ENCODE measurements at regions not wholly inside any gene's neighbourhood (a gene's known extent, or its start where the extent isn't known, plus 50 kb on each side); places are given as distances from the start of the nearest gene placed in this dataset.

DNA sequence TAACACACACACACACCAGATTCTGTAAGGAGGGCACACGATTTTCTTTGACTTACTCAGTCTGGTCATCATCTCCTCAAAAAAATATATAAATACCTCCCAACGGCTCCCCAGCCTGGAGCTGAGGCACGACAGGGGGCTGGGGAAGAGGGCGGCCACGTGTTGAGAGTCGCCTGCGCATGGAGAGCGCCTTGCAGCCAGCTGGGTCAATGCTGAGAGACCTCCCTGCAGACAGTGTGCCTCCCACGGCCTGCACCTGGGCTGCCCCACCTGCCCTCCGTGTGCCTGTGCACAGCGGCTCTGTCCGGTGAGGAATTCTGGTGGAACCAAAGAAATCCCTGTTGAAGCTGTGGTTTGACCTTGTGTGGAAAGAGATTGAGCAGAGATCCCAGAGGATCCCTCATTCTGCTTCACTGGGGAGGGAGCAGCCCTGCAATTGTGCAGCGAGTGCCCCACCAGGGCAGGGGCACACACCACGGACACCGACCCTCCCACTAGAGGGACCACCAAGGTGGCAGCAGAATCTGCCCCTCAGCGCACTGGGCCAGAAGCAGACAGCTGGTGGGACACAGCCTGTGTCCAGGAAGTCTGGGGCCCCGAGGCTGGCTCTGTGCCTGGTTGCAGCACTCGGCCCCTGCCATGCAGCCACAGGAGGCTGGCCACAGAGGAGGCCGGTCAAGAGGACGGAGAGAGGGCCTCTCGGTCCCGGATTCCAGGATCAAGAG is 150.5 kb upstream of the PPP2R2D start:
- no peak for DNase-seq

DNA sequence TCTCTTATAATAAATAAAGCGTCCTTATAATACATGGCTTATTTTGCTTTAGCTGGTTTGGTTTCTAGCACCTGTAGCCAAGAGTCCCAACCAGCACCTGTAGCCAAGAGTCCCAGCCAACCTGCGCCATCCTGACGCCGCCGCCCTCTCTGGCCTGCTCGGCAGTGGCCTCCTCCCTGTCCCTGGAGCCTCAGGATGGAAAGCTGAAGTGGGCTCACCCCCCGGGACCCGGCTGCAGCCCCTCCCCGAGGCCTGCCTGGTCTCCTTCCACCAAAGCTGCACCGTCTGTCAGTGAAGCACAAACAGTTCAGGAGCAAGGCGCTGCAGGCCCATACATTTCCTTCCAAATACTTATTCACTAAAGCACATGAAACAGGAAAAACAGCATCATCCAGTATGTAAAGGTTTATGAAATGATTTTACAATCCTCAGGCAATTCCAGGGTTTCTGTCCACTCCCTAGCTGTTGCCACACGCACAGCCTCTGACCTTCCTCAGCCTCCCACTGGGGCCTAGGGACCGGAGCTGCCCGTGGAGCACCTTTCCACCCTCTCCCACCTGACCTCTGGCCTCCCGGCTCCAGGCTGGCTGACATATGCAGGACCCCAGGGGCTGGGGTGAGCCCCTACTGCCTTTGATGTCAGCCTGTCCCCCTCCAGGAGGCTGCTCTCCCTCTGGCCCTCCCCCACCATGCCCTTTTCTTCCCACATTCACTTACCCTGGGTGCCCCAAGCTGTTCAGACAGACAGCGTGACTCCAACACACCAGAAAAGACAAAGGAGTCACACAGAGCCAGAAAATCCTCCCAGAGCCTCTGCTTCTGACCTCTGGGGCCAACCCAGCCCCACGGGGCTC is 149.6 kb upstream of the PPP2R2D start:
- DNase-seq = no peak

DNA sequence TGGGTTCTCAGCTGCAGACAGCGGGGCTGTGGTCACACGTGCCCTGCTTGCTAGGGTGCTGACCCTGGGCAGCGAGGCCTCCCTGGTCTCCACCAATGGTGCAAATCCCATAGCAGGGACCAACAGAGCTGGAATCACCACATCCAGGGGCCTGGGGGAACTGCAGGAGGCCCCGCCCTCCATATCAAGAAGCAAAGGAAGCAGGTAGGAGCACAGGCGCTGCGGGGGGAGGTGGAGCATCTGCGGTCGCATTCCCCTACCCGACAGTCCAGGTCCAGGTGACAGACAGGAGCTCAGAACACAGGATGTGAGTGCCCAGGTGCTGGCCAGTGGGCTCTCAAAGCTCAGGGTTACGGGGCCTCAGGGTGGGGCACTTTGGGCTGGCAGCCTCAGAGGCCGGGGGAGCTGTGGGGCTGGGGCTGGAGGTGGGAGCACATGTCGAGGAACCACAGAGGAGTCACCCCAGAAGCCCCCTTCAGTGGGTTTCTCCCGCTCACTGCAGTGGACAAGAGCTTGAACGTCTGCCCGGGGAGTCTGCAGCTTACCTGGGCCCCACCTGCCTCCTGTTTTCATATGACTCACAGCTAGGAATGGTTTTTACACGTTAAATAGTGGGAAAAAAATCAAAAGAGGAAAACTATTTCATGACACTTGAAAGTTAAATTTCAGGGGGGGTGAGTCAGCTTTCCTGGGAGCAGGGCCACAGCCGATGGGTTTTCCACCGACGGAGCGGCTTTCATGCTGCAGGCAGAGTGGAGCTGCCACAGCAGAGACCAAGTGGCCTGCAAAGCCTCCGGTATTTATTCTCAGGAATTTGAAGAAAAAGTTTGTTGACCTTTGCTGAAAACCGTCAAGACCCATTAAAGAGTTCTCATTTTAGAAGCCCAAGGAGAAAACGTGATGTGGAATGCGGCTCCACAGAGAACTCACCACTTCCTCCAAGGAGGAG is 148.7 kb upstream of the PPP2R2D start:
- no peak for DNase-seq

- no peak for DNase-seq
Observed at GRCh38 chr10:131753336-131753735, 147.5 kb upstream of the PPP2R2D start.

DNA sequence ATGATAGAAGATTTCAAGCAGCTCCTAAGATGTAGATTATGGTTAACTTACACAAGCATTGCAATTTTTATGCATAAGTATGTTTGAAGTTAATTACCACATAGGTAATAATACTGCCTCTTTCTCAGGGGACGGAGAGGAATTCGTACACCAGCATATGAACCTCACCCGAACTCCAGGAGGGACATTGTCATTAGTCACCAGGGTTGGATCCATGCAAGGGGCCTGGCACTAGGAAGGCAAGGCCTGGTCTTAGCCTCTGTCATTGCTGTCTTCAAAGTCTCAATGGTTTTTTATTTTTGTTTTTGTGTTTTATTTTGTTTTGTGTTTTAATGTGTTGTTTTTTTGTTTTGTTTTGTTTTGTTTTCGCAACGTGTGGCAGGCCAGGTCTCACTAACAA is 145.6 kb upstream of the PPP2R2D start:
- DNase-seq = no peak

GRCh38 chr10:131757285-131758058 is 143.3 kb upstream of the PPP2R2D start:
- no peak for DNase-seq

- peak in 1 of 3 donors; percentile 52 for DNase-seq
Observed at GRCh38 chr10:131758062-131758938, 142.5 kb upstream of the PPP2R2D start.

DNA sequence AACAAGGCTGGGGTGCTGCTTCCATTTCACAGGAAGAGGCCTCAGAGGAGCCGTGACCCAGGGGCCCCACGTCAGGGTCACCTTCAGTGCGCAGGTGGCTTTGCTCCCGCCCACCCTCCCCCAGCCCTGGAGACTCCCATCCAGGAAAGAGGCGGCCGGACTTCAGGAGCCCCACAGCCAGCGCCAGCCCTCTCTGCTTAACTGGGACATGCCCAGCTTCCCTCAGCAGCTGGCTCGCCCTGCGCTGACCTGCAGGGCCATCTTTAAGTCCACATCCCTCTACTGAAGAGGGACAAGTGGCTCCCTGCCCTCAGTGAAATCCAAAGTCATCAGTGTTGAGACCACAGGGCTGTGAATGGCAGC is 141.9 kb upstream of the PPP2R2D start:
- DNase-seq = no peak

- no peak for DNase-seq
Observed at GRCh38 chr10:131759347-131759746, 141.5 kb upstream of the PPP2R2D start.

GRCh38 chr10:131760416-131761166 is 140.2 kb upstream of the PPP2R2D start:
- peak in 1 of 3 donors; percentile 40 for DNase-seq

DNA sequence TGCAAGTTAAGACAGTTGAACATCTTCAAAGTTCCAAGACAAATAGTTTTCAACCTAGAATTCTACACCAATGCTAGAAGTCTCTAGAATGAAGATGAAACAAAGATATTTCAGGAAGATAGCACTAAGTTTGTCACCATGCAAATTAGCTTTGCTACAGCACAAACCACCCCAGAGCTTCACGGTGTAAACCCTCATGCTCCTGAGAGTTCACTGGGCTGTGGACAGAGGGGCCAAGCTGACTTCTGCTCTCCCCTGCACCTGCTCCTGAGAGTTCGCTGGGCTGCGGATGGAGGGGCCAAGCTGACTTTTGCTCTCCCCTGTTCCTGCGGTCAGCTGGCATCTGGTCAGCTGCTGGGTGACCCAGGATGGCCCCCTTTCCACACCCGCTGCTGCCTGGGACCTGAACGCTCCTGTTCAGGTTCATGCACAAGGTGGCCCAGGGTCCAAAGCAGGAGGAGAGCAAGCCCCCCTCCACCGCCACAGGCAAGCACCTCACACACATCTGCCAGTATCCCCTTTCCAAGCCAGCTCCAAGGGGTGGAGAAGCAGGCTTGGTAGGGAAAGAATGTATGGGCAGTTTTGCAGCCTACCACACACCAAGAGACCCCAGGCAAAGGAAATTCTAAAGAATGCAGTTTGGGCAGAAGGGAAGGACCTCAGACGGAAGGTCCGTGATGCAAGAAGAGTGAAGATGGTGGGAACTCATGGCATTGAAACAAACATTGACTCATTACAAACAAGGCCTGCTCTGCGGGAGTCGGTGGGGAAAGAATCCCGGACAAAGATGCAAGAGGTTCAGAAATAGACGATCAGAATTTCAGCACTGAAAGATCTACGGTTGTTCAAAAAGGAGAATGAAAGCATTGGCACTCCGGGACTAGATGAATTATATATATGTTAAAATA is 137.8 kb upstream of the PPP2R2D start:
- DNase-seq = no peak

DNA sequence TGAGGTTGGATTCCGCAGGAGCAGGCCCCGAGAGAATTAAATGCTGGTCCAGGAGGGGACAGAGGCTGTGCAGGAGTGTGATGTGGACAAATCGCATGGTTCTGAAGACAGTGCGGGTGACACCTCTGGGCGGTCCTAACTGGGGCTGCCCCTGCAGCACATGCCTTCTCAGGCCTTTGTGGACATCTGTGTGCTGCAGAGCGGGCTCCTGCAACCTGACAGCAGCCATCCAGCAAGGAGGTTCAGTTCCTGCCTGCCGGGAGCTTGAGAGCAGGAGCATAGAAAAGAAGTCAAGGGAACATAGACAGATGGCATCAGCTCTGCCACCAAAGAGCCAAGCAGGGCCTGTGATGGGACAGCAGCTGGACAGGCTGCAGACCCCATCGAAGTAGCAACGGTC is 135.9 kb upstream of the PPP2R2D start:
- no peak for DNase-seq

DNA sequence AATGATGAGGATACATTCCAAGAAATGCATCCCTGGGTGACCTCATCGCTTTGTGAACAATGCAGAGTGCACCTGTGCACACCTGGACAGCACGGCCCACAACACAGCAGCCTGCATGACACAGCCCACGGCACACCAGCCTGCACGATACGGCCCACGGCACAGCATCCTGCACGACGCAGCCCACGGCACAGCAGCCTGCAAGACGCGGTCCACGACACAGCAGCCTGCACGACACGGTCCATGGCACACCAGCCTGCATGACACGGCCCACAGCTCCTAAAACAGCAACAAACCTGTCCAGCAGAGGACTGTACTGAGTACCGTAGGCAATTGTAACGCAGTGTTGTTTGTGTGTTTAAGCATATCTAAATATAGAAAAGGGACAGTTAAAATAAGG is 134.7 kb upstream of the PPP2R2D start:
- DNase-seq = no peak

- DNase-seq = no peak
Observed at GRCh38 chr10:131767716-131768115, 133.1 kb upstream of the PPP2R2D start.

GRCh38 chr10:131769571-131770410 is 131.0 kb upstream of the PPP2R2D start:
- no peak for DNase-seq

- no peak for DNase-seq
Observed at GRCh38 chr10:131770946-131771633, 129.7 kb upstream of the PPP2R2D start.
